Activated CD4-positive, alpha-beta T cell treated with anti-CD3 and anti-CD28 coated beads, Interleukin-10, Interleukin-2, amounts not matched to agents 100 ng/mL and 50 ng/mL, durations not matched to agents 16 hours and 8 hours (primary cell): ENCODE measurements at regions not wholly inside any gene's neighbourhood (a gene's known extent, or its start where the extent isn't known, plus 50 kb on each side); places are given as distances from the start of the nearest gene placed in this dataset.
A peak's percentile ranks its signal among the peaks of the same experiment; 100 is the strongest.
"Not testable (repeated sequence)": the region's sequence is repeated elsewhere in the genome, so short reads cannot be mapped to it uniquely, and the experiment has no call there.

Experiments used
- DNase-seq: peaks from one replicate; pipeline ENCODE4 v3.0.0-alpha.2; 2020

DNA sequence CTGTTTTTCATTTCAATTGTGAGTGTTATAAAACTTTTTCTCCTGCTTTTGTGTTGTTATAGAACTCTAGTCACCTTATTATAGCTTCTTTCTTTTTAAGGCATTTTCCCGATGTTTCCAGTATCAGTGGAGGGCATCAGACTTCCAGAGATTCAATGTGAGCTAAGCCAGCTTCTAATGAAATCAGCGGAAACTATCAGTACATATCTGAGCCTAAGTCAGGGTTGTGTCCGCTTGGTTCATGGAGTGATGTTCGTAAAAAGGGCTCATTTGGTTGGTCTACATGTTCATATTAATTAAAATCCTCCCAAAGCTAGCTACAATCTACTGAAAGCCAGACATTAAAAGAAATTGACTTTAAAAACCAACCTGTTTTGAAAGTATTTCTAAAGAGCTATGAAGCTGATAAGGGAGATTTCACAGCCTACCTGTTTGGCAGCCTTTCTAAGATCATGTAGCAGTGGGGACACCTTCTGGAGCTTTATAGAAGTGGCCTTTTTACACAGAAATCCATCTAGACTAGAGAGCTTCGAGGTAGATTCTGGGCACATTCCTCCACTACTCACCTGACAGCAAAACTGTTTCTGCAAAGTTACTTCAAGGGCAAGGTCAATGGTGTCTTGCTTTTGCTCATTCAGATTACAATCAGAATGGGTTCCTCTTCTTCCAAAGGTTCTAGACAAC is 227.1 kb upstream of the NBPF12 start:
- peak; percentile 15 for DNase-seq

- DNase-seq, result not testable (repeated sequence)
Observed at GRCh38 chr1:146709302-146709701, 228.8 kb upstream of the NBPF12 start.

GRCh38 chr1:146704162-146704724 is 233.9 kb upstream of the NBPF12 start:
- not testable (repeated sequence) for DNase-seq

- DNase-seq, result not testable (repeated sequence)
Observed at GRCh38 chr1:146701320-146701719, 236.8 kb upstream of the NBPF12 start.

- DNase-seq, result not testable (repeated sequence)
Observed at GRCh38 chr1:146695388-146695787, 242.7 kb upstream of the NBPF12 start.

DNA sequence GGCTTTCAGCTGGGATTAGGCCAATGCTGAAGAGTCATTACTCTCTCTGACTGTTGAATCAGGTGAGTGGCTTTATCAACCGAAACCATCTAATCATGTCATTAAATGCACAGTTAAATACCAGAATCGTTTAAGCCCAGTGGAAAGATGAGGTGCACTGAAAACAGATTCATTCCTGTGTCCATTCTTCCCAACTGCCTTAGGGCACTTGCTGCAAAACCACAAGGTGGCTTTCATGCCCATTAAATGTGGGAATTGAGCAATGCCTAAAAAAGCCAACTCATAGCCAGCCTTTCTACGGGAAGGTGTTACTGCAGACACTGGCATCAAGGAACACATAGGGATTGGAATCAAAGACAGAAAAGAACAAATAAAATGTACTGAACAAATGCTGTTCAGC is 246.3 kb upstream of the NBPF12 start:
- DNase-seq, result not testable (repeated sequence)

DNA sequence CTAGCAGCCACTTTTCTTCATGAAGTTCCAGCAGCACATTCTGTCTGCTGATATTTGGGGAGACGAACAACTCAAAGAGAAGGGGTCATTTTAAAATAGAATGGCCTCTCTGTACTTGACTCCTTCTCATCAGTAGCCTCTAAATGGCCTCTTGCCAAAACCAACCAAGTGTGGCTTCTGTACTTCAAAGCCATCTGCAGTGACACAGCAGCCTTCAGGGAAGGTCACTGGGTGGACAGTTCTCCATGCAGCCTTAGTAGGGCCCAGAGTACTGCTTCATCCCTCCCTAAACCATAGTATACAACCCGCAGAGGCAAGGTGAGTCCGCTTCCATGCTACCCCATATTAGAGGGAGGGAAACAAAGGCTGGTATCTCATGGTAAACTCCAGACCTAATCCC is 249.2 kb upstream of the NBPF12 start:
- not testable (repeated sequence) for DNase-seq

DNA sequence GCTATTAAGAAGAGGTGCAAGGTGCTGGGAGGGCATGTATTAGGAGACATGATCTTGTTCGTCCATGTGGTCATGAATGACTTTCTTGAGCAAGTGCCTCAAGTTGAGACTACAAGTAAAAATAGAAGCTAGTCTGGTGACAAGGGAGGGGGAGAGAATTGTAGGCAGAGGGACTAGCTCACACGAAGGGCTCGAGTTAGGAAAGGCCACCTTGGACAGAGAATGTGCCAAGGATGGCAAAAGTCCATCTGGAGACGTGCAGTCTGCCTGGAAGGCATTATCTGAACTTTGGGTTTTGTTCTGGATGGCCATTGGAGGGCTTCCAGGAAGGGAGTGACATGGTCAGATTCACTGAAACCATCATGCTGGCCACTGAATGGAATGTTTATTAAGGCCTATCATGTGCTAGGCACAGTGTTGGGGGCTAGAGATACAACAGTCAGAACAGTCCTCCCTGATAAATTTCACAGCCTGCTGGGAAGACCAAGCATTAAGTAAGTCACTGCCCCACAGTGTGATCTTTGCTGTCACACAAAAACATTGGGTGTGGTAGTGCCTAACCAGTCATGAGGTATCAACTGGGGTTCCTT is 251.3 kb upstream of the NBPF12 start:
- not testable (repeated sequence) for DNase-seq

DNA sequence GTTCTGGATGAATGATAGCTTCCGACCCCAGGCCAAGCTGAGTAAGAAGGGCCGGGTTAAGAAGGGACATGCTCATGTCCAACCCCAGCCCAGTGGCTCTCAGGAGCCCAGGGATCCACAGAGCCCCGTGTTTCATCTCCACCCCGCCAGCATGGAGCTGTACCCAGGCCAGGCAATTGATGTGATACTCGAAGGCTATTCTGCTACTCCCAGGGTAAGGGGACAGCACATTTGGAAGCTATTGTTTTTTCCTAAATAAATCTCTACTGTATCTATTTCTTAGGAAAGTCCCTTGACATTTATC is 255.0 kb upstream of the NBPF12 start:
- not testable (repeated sequence) for DNase-seq

DNA sequence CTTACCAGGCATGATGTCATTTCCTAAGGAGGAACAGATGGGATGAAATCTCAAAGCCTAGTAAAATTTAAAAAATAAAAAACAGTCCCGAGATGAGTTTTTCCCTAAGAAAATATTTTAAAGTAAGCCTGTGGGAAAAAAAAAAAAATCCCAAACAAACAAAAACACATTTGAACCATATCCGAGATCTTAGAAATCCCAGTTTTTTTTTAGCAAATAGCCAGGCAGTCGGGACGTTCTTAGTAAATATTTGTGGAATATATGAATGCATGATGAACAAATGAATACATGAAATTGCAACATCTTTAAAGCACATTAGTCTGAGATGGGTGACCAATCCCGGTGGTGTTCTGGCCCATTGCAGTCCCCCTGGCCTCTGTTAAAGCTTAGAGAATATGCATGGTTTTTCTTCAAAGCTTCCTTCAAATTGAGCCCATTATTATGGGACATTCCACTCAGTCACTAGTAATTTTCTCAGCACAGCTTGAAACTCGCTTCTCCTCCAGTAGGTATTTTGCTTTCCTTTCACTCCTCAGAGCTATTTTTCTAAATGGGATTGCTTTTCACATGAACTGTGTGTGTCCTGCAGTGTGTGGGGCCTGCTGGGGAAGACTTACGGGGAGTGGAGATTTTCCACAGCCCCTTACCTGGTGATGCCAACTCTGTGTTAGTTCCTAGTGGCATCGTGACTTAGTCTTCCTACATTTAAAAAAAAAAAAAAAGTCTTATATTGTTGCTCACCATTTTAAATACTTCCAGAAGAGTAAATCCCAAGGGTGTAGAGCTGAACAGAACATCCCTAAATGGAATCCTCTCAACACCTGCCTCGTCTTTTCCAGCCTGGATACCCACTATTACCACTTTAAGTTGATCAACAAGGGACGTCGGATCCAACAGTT is 255.6 kb upstream of the NBPF12 start:
- not testable (repeated sequence) for DNase-seq

DNA sequence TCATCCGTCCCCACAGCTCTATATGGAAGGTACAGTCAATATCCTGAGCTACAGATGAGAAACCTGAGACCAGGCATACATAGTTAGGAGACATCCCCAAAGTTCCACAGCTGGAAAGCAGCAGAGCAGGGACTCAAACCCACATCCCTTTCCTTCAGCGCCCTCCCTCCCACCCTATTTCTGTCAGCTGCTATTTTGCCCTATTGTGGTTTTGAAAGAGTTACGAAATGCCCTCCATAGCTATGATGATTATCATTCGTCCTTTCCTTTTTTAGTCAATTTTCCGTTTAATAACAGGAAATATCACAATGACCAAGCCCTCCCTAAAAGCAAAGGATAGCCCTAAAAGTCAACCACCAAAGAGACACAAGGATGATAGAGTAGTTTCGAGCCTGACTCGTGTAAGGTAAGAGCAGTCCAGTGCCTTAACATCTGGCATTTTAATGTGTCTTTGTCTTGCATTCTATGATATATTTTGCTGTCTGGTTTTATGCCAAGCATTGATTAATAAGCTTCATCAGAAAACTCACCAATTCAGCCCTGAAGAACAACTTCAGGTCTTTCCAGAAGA is 264.3 kb upstream of the NBPF12 start:
- DNase-seq, result not testable (repeated sequence)

GRCh38 chr1:146672608-146673007 is 265.5 kb upstream of the NBPF12 start:
- DNase-seq, result not testable (repeated sequence)

DNA sequence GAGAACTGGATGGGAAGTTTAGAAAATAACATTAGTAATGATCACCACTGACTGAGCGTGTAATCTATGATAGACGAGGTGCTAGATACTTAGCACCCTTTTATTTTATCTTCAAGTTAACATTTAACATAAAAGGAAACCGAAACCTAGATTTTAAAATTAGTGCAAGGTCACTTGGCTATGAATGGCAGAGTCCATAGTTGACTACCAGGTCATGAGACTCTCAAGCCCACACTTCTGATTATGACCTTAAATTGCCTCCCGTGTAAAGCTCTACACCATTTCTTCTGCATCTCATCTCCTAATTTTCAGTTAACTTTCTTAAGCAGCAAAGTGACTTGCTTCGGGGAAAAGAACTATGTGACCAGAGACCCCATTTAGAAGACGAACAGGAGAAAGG is 266.5 kb upstream of the NBPF12 start:
- DNase-seq, result not testable (repeated sequence)

DNA sequence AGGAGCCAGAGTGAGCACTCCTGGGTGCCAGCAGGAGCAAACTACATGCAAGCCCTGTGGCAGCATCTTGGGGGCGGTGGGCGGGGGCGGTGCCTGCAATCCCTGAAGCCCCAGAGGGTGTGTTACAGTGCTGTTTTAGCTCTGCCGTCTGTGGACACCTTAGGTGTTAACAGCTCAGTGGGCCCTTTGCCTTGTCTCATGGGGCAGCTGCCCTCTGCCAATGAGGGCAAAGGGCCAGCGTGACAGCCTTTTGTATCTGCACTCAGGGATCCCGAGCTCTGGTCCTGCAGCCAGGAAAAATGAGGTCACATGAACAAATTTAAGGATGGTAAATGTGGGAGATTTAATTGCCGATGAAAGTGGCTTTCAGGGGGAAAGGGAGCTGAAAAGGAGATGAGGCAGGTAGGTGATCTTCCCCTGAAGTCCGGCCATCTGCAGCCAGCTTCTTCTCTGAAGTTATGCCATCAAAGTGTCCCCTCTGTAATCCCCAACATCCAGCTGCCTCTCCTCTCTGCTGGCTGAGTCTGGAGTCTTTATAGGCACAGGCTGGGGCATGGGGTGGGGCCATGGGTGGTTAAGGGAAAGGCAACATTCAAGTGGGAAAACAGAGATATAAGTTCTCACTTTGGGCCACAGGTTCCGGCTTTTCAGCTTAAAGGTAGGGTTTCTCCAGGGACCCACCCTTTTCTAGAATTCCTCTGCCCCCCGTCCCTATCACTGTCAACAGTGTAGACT is 267.1 kb upstream of the NBPF12 start:
- DNase-seq, result not testable (repeated sequence)

- not testable (repeated sequence) for DNase-seq
Observed at GRCh38 chr1:146666275-146666674, 271.8 kb upstream of the NBPF12 start.

DNA sequence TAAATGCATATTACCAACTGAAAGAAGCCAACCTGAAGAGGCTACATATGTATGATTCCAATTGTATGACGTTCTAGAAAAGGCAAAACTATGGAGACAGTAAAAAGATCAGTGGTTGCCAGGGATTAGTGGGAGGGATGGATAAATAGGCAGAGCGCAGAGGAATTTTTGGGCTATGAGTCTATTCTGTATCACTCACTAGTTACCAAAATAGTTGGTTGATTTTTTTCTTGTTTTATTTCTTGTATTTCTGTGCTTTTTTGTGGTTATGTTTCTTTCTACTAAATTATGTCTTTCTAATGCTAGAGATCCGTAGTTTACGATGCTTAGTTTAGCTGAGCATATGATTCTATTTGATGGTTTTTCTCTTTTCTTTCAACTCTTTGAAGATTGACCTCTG is 277.9 kb upstream of the NBPF12 start:
- not testable (repeated sequence) for DNase-seq

DNA sequence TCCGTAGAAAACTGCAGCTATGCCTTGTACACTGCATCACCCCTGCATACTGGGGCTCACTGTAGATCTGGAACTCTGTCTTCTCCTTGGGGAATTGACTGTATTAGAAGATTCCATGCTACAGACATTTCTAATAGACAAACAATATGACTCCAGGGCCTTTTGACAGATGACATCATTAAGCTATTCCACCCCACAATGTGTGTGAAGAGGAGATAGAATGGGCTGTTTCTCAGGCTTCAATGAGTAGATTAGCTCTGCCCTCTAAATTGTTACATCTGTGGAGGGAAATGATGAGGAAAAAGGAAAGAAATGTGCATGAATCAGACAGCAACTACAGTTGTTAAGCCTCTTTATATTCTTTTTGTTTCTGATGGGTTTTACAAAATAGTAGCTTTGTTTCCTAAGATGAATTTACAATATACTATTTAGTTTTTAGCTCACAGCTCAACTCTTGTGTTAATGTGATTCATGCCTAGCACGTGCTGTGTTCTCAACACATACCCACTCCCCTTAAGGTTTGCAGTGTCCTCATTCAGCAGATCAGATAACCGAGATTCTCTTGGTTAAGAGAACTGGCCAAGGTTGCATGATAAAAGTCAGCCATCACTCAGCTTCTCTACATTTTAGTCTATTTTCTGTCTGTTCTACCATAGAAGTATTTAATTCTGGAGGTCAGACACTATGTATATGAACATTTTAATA is 281.6 kb upstream of the NBPF12 start:
- not testable (repeated sequence) for DNase-seq

DNA sequence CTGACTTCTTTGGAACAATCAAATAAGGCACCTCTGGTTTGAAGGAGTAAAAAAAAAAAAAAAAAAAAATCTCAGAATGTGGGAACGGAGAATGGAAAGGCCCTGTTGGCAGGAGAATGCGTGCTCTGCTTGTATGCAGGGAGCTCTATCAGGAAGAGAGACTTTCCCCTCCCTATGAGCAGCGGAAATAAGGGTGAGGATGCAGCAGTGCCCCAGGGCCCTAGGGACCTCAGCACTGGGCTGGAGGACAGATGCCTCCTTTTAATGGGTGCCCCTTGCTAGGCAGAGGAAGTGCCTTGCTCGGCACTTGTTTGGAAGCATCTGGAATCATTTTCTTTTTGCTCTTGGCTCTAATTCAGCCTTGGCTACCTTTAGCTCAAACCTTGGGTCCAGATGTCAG is 283.4 kb upstream of the NBPF12 start:
- not testable (repeated sequence) for DNase-seq

DNA sequence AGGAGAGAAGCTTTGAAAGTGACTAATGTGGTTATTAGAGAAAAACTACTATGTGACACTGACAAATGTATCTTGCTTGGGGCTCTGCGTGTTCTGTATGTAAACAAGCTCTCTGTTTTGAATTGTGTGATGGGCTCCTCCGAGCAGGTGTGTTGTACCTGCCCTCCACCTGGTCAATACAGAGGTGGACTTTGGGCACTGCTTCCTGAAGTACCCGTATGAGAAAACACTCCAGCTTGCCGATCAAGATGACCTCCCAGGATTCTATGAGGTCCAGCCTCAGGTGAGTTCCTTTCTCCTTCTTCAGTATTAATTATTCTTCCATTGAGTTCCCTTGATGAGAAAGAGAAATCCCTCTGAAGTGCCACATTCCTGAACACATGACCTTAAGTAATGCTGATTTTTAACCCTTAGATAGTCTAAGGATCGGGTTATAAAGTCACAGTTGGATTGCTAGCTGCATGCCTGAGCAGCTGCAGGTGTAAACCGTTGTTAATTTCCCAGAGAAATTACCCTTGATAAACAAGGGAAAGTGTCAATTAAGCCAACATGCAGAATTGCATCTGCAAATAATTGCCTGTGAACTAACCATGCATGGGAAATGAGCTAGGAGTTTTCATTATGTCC is 292.0 kb upstream of the NBPF12 start:
- DNase-seq, result not testable (repeated sequence)

- not testable (repeated sequence) for DNase-seq
Observed at GRCh38 chr1:146641534-146641933, 296.6 kb upstream of the NBPF12 start.

DNA sequence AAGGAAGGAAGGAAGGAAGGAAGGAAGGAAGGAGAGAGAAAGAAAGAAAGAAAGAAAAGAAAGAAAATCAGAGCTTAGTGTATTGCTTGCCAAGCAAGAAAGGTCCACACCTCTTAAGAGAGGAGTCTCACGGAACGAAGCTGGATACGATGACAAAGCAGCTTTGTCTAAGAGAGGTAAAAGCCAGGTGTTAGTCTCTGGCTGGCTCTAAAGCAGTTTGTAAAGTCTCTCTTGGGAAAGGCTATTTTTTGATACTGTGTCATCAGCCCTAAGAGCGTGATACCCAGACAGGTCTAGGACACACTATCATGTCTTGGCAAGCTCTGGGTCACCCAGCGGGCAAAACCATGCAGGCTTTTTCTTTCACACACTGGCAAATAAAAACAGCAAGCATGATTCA is 297.5 kb upstream of the NBPF12 start:
- not testable (repeated sequence) for DNase-seq
